NCI-H526 (cell line): ENCODE measurements at regions not wholly inside any gene's neighbourhood (a gene's known extent, or its start where the extent isn't known, plus 50 kb on each side); places are given as distances from the start of the nearest gene placed in this dataset.

Experiments used
- DNase-seq, 2 experiments: peaks; one replicate each; lab custom pipeline; 2025; lab: John Stamatoyannopoulos, UW

GRCh38 chr4:3683744-3684421, 82.3 kb upstream of the ADRA2C start:
- DNase-seq = no peak

GRCh38 chr4:3683077-3683743, 83.0 kb upstream of the ADRA2C start:
- DNase-seq = no peak

GRCh38 chr4:3682236-3683076, 83.7 kb upstream of the ADRA2C start:
- DNase-seq = no peak

DNA sequence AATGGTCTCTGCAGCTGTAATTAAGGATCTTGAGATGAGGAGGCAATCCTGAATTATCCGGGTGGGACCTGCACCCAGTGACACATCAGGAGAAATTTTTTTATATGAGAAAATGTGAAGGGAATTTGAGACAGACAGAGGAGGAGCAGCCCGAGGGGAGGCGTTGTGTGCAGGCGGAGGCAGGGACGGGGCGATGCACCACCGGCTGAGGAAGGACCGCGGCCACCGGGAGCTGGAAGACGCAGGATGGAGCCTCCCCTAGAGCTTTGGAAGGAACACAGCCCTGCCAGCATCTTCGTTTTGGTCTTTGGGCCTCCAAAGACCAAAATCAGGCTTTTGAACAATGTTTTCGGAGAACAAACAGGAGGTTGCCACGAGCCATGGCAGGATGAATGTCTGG, 85.0 kb upstream of the ADRA2C start:
- no peak for DNase-seq

DNA sequence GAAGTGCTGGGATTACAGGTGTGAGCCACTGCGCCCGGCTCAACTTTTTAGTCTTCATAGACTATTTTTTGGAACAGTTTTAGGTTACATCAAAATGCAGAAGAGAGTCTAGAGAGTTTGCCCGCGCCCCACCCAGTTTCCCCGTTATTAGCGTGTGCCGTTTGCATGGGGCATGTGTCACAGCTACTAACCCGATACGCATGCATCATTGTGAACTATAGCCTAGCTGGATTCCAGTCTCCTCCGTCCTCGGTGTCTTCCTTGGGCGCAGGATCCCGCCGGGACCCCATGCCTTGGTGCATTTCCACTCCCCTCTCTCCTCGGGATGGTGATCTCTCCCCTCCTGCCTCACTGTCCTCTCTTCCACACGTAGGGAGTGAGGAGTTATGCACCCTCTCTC, 85.5 kb upstream of the ADRA2C start:
- no peak for DNase-seq

- peak in 1 of 2 experiments; percentile 51 for DNase-seq
Observed at GRCh38 chr4:3679851-3680311, 86.3 kb upstream of the ADRA2C start.

- DNase-seq = no peak
Observed at GRCh38 chr4:3679071-3679825, 86.9 kb upstream of the ADRA2C start.

DNA sequence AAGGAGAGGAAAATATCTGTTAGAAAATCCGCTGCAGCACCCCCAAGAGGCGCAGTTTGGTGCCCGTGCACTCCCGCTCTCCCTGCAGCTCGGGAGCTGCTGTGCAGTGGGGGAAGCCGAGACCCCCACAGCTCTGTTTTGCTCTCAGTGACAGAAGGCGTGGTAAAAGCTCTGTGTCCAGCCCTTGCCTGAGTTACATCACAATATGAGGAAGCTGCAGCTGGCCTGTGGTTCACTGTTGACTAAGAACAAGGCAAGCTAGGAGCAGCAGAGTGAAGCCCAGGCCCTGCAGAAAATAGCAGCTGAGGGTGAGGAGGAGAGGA, 88.5 kb upstream of the ADRA2C start:
- DNase-seq = no peak

DNA sequence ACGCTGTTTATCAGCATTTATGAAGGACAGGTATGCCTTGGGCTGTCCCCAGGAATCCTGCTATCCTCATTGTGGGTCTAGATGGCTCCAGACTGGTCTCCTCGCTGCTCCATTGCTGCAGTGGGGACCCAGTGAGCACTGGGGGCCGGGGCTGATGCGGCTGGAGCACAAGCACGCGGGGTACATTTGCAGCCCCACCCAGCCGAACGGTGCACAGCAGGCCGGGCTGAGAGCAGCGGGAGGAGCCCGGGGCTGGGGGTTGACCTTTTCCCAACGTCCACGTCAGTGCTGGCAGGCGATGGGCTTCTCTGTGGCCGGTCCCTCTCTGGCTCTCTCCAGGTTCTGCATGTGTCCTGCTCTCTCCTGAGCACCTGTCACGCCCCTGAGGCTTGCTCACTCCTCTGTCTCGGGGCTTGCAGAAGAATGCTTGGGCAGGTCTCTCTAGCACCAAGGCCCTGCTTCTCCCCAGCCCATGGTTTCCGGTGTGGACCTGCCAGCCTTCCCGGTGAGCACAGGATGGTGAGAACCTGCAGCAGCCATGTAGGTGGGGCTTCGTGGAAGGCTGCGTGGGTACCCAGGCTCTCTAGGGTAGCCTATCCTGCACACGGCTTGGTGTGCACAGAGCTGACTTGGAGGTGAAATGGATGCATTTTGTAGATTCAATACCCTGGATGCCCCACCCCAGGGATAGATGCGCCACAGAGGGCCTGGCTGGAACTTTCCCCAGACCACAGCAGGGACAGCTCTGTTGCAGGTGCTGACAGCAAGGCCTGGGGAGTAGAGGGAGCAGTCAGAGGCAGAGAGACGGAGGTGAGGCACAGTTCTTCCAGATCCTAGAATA, 89.1 kb upstream of the ADRA2C start:
- DNase-seq = no peak

DNA sequence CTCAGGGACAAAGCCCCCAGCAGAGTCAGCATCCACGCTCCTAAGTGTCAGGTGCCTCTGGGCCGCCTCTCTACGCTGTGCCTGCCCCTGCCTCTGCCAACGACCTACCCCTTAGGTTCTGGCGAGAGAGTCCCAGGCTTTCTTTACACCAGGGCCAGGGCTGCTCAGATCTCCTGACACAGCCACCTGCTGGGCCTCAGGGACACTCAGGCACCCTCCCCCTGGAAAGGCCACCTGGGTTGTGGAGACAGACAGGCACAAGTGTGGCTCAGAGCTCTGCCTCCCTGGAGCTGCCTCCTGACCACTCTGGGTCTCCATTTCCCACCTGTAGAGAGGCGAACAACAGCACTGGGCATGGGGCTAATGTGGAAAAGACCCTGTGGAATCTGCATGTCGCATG, 90.0 kb upstream of the ADRA2C start:
- DNase-seq = no peak

GRCh38 chr4:3675251-3676115, 90.7 kb upstream of the ADRA2C start:
- no peak for DNase-seq

DNA sequence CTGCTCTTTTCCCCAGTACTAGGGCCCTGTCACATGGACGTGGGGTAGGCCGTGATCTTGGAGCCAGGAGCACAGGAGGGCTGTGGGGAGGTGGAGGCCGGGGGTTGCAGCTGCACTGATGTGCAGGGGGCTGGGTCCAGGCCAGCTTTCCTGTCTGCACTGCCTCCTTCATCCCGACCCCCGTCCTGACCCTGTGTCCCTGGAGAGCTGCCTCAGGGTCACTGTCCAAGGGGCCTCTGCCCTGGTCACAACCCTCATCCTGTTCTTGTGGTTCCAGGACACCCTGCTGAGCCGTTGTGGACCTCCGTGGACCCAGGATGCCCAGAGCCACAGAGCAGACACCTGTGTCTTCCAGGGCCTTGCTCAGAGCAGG, 91.7 kb upstream of the ADRA2C start:
- no peak for DNase-seq

DNA sequence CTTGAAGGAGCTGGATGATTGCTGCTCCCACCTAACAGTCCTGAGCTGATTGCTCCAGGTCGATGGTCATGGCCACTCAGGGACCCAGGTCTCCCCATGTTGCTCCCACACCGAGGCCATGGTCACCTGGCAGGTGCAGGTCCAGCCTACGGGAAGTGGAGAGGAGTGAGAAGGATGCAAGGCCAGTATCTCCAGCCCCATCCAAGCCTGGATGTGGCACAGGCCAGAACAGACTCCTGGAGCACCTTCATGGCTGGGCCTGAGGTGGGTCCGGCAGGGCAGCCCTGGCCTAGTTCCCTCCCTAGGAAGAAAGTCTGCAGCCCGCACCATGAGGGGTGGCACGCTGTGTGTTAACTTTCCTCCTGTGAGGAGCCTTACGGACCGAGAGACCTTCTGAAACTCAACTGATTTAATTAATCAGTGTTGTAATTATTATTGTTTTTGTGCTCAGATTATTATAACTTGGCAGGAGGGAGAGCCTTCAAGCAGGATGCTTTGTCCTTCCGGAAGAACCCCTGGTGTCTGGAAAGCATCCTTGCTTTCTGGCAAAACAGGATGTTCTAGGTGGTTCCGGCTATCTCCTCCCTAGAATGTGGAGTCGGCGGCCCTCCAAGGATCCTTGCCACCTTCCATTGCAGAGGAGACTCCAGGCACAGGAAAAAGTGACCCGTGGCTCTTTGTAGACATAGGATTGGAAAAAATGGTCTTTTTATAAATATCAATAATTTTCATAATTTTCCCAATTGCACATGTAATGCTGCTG, 92.3 kb upstream of the ADRA2C start:
- DNase-seq = no peak

DNA sequence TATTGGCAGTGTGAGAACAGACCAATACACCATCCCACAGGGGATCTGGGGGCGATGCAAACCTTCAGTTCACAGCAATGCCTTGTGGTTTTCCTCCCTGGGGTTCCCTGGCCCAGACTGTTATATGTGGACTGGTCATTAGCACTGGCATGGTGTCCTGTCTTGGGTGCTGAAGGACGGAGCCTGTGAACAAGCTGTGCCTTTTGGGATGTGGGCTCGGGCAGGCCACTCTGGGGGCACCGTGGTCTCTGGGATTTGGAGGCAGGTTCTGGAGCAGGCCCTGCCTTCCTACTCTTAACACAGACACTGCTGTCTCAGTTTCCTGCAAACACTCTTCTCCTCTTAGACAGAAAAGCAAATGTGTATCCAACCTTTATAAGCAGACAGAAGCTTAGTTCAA, 93.0 kb upstream of the ADRA2C start:
- DNase-seq = no peak

- DNase-seq = no peak
Observed at GRCh38 chr4:3672465-3672831, 93.7 kb upstream of the ADRA2C start.

- DNase-seq = no peak
Observed at GRCh38 chr4:3671571-3672464, 94.4 kb upstream of the ADRA2C start.

DNA sequence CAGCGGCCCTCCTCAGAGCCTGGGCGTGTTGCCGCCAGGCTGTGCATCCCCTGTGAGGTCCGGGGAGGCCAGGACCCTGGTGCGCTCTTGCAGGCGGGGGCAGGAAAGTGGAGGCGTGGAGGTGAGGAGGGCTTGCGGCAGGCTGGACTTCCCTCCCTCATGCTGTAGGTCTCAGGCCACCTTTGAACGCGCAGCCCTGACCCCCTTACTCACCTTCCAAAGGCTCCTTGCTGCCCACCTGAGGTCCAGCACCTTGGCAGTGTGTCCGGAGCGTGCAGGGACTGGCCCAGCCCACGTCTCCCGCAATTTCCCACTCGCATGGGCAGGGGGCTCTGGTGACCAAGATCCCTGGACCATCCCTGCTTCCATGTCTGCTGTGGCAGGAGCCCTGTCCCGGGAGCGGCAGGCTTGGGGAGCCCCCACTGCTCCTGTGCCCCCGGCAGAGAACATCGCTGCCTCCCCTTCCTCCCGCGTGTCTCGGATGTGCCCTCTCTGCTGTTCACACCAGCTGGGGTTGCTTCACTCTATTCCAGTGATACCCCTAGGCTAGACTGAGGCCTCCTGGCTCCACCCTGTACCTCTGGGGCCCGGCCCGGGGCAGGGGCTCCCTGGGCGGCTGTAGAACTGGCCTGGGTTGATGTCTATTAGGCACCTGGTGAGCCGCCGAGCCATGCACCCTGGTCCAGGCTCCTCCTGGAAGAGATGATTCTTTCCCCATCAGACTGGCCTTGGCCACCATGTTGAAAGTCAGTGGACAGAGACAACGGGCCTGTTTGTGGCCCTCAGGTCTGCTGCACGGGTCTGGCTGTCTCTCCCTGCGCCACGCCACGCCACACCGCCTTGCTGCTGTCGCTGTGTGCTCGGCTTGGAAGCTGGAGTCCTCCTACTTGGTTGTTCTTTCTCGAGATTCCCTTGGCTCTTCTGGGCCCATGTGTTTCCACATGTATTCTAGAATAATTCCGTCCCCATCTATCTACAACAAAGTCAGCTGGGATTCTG, 95.4 kb upstream of the ADRA2C start:
- DNase-seq = no peak

GRCh38 chr4:3669553-3669949, 96.6 kb upstream of the ADRA2C start:
- no peak for DNase-seq
